Activated T-cell treated with anti-CD3 and anti-CD28 coated beads, Interleukin-2, amount 50 U/mL, for 48 hours (primary cell): ENCODE measurements at regions not wholly inside any gene's neighbourhood (a gene's known extent, or its start where the extent isn't known, plus 50 kb on each side); places are given as distances from the start of the nearest gene placed in this dataset.

ENCODE experiments used
- DNase-seq, 2 experiments: peaks; one replicate each; pipeline ENCODE4 v3.0.0-alpha.2; 2020

GRCh38 chr2:41707790-41708451 is 339.9 kb upstream of the PKDCC start:
- no peak for DNase-seq

GRCh38 chr2:41709702-41710599 is 337.9 kb upstream of the PKDCC start:
- DNase-seq, result no peak

DNA sequence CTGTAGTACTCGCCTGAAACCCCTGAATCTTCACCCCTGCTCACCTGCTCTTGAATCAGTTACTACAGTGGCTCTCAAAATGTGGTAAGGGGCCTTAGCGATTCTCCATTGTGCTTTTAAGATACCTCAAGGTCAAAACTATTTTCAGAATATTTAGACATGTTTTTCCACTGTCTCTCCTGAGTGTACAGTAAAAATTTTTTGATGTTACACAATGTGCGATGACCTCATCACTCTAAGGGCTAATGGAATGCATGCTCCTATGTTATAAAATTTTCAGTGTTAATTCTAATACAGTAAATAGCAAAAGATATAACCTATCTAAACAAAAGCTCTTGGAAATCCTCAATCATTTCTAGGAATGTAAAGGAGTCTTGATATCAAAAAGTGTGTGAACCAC is 336.9 kb upstream of the PKDCC start:
- DNase-seq, result no peak

- no peak for DNase-seq
Measured at GRCh38 chr2:41711736-41712135, 336.1 kb upstream of the PKDCC start.

GRCh38 chr2:41716497-41716896 is 331.3 kb upstream of the PKDCC start:
- no peak for DNase-seq

GRCh38 chr2:41717839-41718238 is 330.0 kb upstream of the PKDCC start:
- no peak for DNase-seq

- no peak for DNase-seq
Measured at GRCh38 chr2:41718705-41719104, 329.1 kb upstream of the PKDCC start.

DNA sequence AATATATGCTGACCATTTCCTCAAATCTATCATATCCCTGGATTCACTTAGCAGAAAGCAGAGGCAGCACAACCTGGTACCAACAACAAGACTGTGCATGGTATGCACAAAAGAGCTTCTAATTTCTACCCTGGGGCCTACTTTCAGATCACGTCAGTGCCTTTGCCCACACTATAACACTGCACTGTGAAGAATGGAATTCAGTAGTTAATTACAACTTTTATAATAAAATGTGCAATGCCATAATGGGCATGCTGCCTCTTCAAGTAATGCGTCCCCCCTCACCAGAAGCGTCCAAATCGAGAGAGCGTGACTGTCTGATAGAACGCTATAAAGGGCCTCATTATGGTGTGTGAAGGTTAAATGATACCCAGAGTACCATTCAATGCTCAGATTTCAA is 328.1 kb upstream of the PKDCC start:
- no peak for DNase-seq

- DNase-seq, result no peak
Measured at GRCh38 chr2:41720331-41721251, 327.2 kb upstream of the PKDCC start.

DNA sequence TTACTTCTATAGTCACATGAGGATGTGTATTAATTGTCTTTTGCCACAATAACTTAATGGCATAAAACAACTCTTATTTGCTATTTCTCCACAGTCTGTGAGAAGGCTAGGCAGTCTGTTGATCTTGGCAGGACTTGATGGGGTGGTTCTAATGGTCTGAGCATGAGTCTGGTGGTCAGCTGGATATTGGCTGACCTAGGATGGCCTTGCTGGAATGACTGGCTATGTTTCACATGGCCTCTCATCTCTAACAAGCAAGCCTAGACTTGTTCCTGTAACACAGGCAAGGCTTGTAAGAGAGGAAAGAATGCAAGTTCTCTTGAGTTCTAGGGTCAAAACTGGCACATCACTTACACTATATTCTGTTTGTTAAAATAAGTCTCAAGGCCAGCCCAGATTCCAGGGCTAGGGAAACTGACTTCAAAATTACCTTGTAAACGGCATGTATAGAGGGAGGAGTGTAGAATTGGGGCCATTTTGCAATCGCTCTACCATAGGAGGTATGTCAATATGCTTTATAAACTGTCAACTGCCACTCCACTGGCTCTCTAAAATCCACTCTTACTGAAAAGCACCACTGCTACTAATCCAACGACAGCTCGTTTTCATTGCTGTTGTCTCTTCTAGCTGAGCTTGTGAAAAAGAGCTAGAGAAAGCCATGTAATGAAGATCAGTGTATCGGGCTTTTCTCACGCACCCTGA is 325.0 kb upstream of the PKDCC start:
- DNase-seq, result no peak

DNA sequence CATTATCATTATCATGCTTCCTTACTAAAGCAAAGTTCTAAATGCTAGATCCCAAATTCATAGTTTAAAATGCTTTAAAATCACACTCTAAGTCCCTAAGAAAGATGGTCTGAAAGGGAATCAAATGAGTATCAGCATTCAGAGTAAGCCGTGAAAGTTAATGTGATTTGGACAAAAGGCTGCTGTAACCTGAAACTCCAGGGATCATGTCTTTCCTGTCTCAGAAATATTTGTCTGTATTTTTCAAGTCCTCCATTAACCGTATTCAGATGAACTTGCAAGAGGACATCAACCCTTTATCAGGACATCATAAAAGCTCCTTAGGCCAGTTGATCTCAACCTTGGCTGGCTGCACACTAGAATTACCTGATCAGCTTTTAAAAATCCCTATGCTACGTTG is 324.3 kb upstream of the PKDCC start:
- DNase-seq, result no peak

DNA sequence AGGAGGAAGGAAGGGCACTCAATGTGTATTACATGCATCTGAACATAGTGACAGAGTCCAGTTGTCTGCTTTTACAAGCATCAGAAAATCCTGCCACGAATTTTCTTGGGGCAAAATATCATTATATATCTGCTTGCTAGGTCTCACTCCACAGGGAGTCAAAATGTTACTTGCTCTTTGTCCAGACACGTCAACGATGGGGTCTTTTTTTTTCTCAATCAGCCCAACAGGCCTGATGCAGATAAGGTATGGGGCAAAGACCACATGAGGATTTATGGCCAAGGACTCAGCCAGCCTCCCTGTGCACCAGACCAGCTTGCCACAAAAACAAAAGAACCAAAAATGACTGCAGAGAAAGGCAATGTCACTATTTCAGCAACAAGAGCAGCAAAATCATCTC is 323.4 kb upstream of the PKDCC start:
- DNase-seq, result no peak

- DNase-seq, result no peak
Measured at GRCh38 chr2:41725901-41726300, 321.9 kb upstream of the PKDCC start.

GRCh38 chr2:41726364-41726763 is 321.5 kb upstream of the PKDCC start:
- DNase-seq, result no peak

DNA sequence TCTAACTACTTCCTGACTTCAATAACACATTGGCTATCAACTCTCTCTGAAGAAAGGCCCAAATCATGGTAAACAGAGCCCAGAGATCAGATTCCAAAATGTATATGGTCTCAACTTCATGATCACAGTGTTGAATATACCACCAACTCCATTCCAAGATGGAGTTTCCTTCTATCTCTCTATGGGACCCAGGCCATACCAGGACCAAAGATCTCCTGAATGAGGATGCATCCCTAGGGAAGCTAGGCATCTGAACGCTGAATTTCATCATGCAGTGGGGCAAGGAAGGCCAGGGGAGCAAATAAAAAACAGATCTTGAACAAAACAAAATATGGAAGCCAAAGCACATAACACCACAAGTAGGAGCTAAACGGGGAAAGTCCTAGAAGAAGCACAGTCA is 320.7 kb upstream of the PKDCC start:
- DNase-seq, result no peak

GRCh38 chr2:41727711-41728110 is 320.1 kb upstream of the PKDCC start:
- DNase-seq, result no peak

GRCh38 chr2:41728788-41729338 is 319.0 kb upstream of the PKDCC start:
- no peak for DNase-seq

DNA sequence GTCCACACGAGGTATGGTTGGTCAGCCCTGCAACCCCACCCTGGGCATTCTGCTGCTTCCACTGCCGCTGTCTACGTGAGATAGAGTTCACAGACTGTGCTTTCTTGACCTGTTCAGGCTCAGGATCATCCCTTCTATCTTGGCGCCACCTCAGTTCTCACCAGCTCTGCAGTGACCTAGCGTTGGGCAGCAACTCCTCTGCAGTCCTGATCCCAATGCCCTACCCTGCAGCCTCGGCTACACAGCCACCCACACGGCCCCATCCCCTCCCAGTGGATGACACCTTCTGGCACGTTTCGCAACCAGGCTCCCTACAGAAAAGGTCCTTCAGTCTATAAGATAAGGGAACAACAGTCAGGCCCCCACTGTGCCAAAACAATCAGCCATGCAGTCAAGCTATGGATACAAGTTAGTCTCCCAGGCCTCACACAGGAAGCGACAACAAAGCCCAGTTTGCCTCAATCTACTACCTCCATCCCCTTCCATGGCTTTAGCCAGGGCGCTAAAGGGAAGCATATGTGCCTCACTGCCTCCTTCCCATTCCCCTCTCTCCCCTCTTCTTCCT is 317.9 kb upstream of the PKDCC start:
- no peak for DNase-seq

DNA sequence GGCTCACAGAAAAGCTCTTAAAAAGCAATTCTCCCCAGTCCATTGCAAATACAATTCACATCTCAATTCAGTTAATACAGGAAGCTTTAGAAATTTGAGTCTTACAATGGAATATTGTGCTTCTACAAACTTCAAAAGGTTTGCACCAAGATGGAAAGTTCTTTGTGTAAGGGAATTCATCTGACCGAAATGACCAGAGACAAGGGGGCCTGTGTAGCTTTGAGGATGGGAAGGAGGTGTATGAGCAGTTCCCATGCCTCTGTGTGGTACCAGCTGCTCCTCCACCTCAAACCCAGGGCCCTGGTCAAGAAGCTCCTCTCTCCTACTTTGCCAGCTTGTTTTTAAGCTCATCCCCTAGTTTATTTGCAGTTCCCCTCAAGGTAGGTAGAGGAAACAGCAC is 312.8 kb upstream of the PKDCC start:
- no peak for DNase-seq

- no peak for DNase-seq
Measured at GRCh38 chr2:41735476-41735875, 312.3 kb upstream of the PKDCC start.

GRCh38 chr2:41736105-41736567 is 311.7 kb upstream of the PKDCC start:
- DNase-seq, result no peak

DNA sequence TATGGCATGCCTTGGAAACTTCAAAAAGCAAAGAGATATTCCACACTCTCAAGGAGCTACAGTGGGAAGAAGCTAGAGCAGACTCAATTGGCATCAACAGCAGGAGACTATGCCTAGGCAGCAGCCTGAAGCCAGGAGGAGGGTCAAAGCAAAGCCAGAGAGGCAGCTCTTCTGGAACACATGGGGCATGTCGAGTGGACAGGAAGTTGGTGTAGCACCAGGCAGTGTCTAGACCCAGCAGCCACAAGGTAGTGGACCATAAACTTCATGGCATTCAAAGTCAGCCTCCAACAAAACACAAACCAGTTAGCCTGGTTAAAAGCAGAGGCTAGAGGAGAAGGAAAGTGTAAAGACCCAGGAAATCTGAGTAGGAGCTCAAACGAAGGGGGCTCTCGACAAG is 311.2 kb upstream of the PKDCC start:
- DNase-seq, result no peak
